ENCODE measurements at regions not wholly inside any gene's neighbourhood (a gene's known extent, or its start where the extent isn't known, plus 50 kb on each side); places are given as distances from the start of the nearest gene placed in this dataset.

DNA sequence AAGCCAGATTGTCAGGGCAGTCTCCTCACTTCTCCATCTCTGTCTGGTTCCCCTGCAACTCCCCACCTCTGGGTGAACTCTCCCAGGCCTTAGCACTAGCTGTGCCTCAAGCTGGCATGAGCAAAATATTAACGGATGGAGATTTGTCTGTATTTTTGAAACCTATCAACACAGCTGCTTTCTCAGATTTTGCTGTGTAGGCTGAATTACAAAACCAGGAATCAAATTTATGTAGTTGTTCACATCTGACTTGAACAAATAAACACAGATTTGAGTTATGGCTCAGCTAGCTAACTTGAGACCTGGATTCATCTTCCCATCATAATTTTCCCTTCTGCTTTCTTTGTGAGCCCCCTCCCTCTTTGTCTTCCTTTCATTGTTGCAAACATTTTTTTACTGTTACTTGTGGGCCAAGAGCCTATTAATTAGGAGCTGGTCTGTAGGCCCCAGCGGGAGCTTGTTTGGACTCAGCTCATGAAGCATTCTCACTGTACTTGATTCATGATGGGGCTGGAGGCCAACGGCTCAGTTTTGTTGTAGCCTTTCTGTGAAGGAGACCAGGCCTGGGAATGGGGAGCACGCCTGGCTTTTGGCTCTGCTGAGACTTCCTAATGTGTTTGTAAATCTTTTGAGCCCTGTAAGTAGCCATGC, 164.1 kb upstream of the GATA6 start:
- TF ChIP-seq EZH2phosphoT487 (conservative IDR thresholded peaks at IDR 0.05; ENCODE audit: low read length), result no peak
- TF ChIP-seq, protein P1, sequence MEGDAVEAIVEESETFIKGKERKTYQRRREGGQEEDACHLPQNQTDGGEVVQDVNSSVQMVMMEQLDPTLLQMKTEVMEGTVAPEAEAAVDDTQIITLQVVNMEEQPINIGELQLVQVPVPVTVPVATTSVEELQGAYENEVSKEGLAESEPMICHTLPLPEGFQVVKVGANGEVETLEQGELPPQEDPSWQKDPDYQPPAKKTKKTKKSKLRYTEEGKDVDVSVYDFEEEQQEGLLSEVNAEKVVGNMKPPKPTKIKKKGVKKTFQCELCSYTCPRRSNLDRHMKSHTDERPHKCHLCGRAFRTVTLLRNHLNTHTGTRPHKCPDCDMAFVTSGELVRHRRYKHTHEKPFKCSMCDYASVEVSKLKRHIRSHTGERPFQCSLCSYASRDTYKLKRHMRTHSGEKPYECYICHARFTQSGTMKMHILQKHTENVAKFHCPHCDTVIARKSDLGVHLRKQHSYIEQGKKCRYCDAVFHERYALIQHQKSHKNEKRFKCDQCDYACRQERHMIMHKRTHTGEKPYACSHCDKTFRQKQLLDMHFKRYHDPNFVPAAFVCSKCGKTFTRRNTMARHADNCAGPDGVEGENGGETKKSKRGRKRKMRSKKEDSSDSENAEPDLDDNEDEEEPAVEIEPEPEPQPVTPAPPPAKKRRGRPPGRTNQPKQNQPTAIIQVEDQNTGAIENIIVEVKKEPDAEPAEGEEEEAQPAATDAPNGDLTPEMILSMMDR (IDR thresholded peaks at IDR 0.05; ENCODE audit: insufficient read depth, low read length, poor library complexity, severe bottlenecking), result no peak
